ENCODE measurements at regions not wholly inside any gene's neighbourhood (a gene's known extent, or its start where the extent isn't known, plus 50 kb on each side); places are given as distances from the start of the nearest gene placed in this dataset.
A peak's percentile ranks its signal among the peaks of the same experiment; 100 is the strongest.

DNA sequence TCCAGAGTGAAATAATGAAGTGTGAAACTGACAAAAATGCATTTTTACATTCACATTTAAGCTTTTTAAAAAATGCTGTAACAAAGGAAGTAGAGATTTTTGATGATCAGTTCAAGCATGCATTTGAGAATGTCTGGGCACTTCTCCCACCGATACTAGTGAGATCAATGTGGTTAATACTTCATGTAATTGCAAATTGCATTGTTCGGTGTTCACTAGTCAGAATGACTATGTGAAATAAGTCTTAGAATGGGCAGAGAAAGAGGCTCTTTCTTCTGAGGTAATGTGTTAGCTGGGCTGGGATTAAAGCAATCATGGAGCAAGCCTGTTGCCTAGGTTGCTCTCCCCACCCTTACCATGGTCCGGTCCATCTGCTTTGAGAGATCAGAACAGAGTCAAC lies 587.0 kb upstream of the GRM7 start:
- WGBS, 5 donors = 69 to 92% (median 85%) methylated on average over 3 of the region's 3 CpGs
- no peak for DNase-seq
- no peaks in the 10 kb centered on the region for H3K4me1 ChIP-seq
- H3K27ac ChIP-seq = no peak overlapping the region
- no peak overlapping the region for H3K4me3 ChIP-seq
- H3K27me3 ChIP-seq (replicated peaks in 1 of 7) = no peaks in the 10 kb centered on the region
- intact Hi-C loops (cut with DNase I; ENCODE audit: low total_unique reads) = no loop called here
- no peaks in the 10 kb centered on the region for H3K36me3 ChIP-seq
- H3K9me3 ChIP-seq = peaks cover 0 to 12% (median 2%) of the 10 kb centered on the region in 8 donors
- TF ChIP-seq, protein P1, sequence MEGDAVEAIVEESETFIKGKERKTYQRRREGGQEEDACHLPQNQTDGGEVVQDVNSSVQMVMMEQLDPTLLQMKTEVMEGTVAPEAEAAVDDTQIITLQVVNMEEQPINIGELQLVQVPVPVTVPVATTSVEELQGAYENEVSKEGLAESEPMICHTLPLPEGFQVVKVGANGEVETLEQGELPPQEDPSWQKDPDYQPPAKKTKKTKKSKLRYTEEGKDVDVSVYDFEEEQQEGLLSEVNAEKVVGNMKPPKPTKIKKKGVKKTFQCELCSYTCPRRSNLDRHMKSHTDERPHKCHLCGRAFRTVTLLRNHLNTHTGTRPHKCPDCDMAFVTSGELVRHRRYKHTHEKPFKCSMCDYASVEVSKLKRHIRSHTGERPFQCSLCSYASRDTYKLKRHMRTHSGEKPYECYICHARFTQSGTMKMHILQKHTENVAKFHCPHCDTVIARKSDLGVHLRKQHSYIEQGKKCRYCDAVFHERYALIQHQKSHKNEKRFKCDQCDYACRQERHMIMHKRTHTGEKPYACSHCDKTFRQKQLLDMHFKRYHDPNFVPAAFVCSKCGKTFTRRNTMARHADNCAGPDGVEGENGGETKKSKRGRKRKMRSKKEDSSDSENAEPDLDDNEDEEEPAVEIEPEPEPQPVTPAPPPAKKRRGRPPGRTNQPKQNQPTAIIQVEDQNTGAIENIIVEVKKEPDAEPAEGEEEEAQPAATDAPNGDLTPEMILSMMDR (IDR thresholded peaks at IDR 0.05 in 8 of 11, conservative IDR thresholded peaks at IDR 0.05 in 3 of 11) = no peak
- no peak for TF ChIP-seq POLR2AphosphoS5 (IDR thresholded peaks at IDR 0.05)
- TF ChIP-seq POLR2A (IDR thresholded peaks at IDR 0.05) = no peak

- peaks cover 0 to 3% (median 0%) of the 10 kb centered on the region in 8 donors for H3K9me3 ChIP-seq
- no peak overlapping the region for H3K27ac ChIP-seq
- H3K27me3 ChIP-seq (replicated peaks in 1 of 7) = no peaks in the 10 kb centered on the region
- no peak overlapping the region for H3K4me3 ChIP-seq
- TF ChIP-seq POLR2AphosphoS5 (IDR thresholded peaks at IDR 0.05) = no peak
- TF ChIP-seq, protein P1 (IDR thresholded peaks at IDR 0.05 in 8 of 11, conservative IDR thresholded peaks at IDR 0.05 in 3 of 11) = no peak
- intact Hi-C loops (cut with DNase I; ENCODE audit: low total_unique reads) = no loop called here
- no peaks in the 10 kb centered on the region for H3K36me3 ChIP-seq
- H3K4me1 ChIP-seq = peaks cover 0 to 14% (median 4%) of the 10 kb centered on the region in 6 donors
- DNase-seq = no peak
These were observed 579.3 kb upstream of the GRM7 start for GRCh38 chr3:6281662-6282061.

GRCh38 chr3:6282918-6283317 lies 578.0 kb upstream of the GRM7 start:
- Histone ChIP-seq H3K36me3 (no peaks in the 10 kb centered on the region), H3K4me3 (no peak overlapping the region), H3K27me3 (replicated peaks in 1 of 7) (no peaks in the 10 kb centered on the region), H3K9me3 (peaks cover 0 to 3% (median 0%) of the 10 kb centered on the region in 8 donors), H3K27ac (no peak overlapping the region), H3K4me1 (peaks cover 0 to 14% (median 4%) of the 10 kb centered on the region in 6 donors)
- 17 to 30% (median 28%) methylated on average over 4 of the region's 4 CpGs for WGBS, 5 donors
- peak; percentile 58 for DNase-seq
- intact Hi-C loops (cut with DNase I; ENCODE audit: low total_unique reads) = no loop called here
- TF ChIP-seq, protein P1 (IDR thresholded peaks at IDR 0.05 in 8 of 11, conservative IDR thresholded peaks at IDR 0.05 in 3 of 11) = no peak

GRCh38 chr3:6287088-6287875 lies 573.6 kb upstream of the GRM7 start:
- no peaks in the 10 kb centered on the region for H3K36me3 ChIP-seq
- no peak overlapping the region for H3K4me3 ChIP-seq
- intact Hi-C loops (cut with DNase I; ENCODE audit: low total_unique reads) = no loop called here
- peaks cover 0 to 26% (median 15%) of the 10 kb centered on the region in 8 donors for H3K9me3 ChIP-seq
- peaks cover 0 to 9% (median 4%) of the 10 kb centered on the region in 6 donors for H3K4me1 ChIP-seq
- no peaks in the 10 kb centered on the region for H3K27me3 ChIP-seq (replicated peaks in 1 of 7)
- TF ChIP-seq POLR2AphosphoS5 (IDR thresholded peaks at IDR 0.05) (no peak), POLR2A (IDR thresholded peaks at IDR 0.05) (no peak)
- TF ChIP-seq, protein P1 (IDR thresholded peaks at IDR 0.05 in 8 of 11, conservative IDR thresholded peaks at IDR 0.05 in 3 of 11) = no peak
- no peak for DNase-seq
- H3K27ac ChIP-seq = no peak overlapping the region
- WGBS, 5 donors = 62 to 86% (median 74%) methylated on average over 5 of the region's 5 CpGs

Data from spleen (tissue), 11 donors.